Vagina (tissue), 2 donors: ENCODE measurements at regions not wholly inside any gene's neighbourhood (a gene's known extent, or its start where the extent isn't known, plus 50 kb on each side); places are given as distances from the start of the nearest gene placed in this dataset.

Experiments
- DNase-seq, 2 donors: peaks; one replicate each; pipeline ENCODE4 v3.0.0-alpha.2; 2017; ENCODE audit errors: extremely low spot score in 2 of 2
- H3K27ac ChIP-seq: fragments of 200-600 bp; sonication (generic); one replicate; pipeline ENCODE4 v1.5.1; 2019
- H3K27me3 ChIP-seq: fragments of 200-600 bp; sonication (generic); one replicate; pipeline ENCODE4 v1.5.1; 2019
- H3K36me3 ChIP-seq, 2 donors: fragments of 200-600 bp; sonication (generic); one replicate each; pipeline ENCODE4 v1.5.1; 2017 to 2019
- H3K4me1 ChIP-seq: fragments of 200-600 bp; sonication (generic); one replicate; pipeline ENCODE4 v1.5.1; 2019
- H3K4me3 ChIP-seq, 2 donors: fragments of 200-600 bp; sonication (generic); 1 replicate in 1 of 2; 2 replicates in 1 of 2; pipeline ENCODE4 v1.5.1; 2016 to 2019
- H3K9me3 ChIP-seq: fragments of 200-600 bp; sonication (generic); one replicate; pipeline ENCODE4 v1.5.1; 2019
- POLR2A ChIP-seq, 2 donors: fragments of 450-650 bp; IDR thresholded peaks; one replicate each; pipeline ENCODE4 v1.6.1; 2017; ENCODE audit warnings: antibody characterized with exemption in 2 of 2, mild to moderate bottlenecking in 2 of 2, moderate library complexity in 2 of 2
- POLR2AphosphoS5 ChIP-seq, 2 donors: sonication (generic); formaldehyde crosslinking; IDR thresholded peaks; one replicate each; pipeline ENCODE4 v1.9.0; 2017; ENCODE audit warnings: antibody characterized with exemption in 2 of 2, mild to moderate bottlenecking in 2 of 2, low read depth in 1 of 2; ENCODE audit not compliant: insufficient read depth in 1 of 2
- intact Hi-C: fragments of 100-400 bp; cut with DNase I; formaldehyde crosslinking; loops from one replicate; pipeline ENCODE4 v1.15.1; 2023
- TF ChIP-seq, protein P1 (sequence below), 3 experiments: fragments of 450-650 bp in 2 of 3; fragments of 200-600 bp in 1 of 3; sonication (generic) in 1 of 3; IDR thresholded peaks; one replicate each; pipeline ENCODE4 v1.5.1; 2017 to 2019; ENCODE audit warnings: antibody characterized with exemption in 3 of 3, mild to moderate bottlenecking in 2 of 3, moderate library complexity in 2 of 3

DNA sequence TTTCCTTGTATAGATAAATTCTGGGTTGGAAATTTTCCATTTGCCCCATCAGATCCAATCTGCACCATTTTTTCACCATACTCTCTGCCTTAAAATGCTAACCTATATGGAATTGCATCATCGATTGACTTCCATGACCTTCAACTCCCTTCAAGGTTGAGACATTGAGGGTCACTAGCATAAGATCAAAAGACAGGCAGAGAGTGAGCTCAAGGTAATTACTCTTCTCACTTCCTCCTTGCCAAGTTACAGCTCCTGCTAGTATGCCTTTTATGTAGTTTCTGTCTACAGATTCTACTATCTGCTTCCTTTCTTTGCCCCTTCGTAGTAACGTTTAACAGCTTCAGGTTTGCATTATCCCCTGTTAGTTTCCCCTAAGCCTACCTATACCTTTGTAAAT, 1127.7 kb upstream of the LRRTM3 start:
- intact Hi-C loops: no loop called here
- H3K36me3 ChIP-seq: no peaks in the 10 kb centered on the region
- H3K9me3 ChIP-seq: no peaks in the 10 kb centered on the region
- no peak for DNase-seq
- H3K27me3 ChIP-seq: no peaks in the 10 kb centered on the region
- no peak overlapping the region for H3K4me3 ChIP-seq
- no peak overlapping the region for H3K27ac ChIP-seq
- no peak for TF ChIP-seq POLR2A (IDR thresholded peaks at IDR 0.05)
- TF ChIP-seq POLR2AphosphoS5 (IDR thresholded peaks at IDR 0.05; ENCODE audit: insufficient read depth in 1 of 2, low read depth in 1 of 2): no peak
- H3K4me1 ChIP-seq: no peaks in the 10 kb centered on the region

DNA sequence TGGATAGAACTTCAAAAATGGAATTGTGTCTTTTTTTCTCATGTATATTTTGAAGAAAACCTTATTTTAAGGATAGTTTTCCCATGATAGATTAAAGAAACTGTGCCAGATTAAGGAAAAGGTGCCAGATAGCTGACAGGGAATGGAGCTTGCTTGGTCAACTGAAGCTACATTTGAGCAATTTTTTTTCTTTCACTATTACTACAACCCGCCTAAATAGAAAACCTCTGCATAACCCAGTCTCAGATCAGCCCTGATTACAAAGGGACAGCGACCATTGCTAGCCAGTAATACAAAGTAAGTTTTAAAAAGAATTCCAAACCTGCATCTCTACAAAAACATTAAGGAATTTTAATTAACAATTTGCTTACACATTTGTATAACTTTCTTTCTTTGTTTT, 1123.4 kb upstream of the LRRTM3 start:
- DNase-seq: no peak
- no peak overlapping the region for H3K27ac ChIP-seq
- intact Hi-C loops: no loop called here
- no peak overlapping the region for H3K4me3 ChIP-seq
- H3K36me3 ChIP-seq: no peaks in the 10 kb centered on the region
- no peaks in the 10 kb centered on the region for H3K9me3 ChIP-seq
- no peaks in the 10 kb centered on the region for H3K27me3 ChIP-seq
- H3K4me1 ChIP-seq: no peaks in the 10 kb centered on the region
- TF ChIP-seq POLR2A (IDR thresholded peaks at IDR 0.05): no peak
- TF ChIP-seq POLR2AphosphoS5 (IDR thresholded peaks at IDR 0.05; ENCODE audit: insufficient read depth in 1 of 2, low read depth in 1 of 2): no peak

DNA sequence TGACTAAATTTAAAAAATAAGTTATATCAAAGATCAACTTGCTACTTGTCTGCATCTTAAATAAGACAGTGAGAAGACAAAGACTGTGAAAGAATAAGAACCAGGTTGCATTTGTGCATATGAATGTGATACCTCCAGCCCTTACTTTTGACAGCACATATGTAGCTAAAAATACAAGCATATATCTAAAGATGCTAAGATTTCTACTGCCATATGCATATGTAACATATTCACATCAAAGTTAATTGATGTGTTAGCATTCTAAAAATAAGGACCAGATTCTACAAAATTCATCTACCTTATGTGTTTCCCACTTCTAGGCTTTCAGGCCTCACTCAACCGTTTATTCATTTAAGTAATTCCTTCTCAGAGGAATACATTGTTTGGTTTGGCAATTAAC, 1120.3 kb upstream of the LRRTM3 start:
- no peak overlapping the region for H3K4me3 ChIP-seq
- TF ChIP-seq, protein P1, sequence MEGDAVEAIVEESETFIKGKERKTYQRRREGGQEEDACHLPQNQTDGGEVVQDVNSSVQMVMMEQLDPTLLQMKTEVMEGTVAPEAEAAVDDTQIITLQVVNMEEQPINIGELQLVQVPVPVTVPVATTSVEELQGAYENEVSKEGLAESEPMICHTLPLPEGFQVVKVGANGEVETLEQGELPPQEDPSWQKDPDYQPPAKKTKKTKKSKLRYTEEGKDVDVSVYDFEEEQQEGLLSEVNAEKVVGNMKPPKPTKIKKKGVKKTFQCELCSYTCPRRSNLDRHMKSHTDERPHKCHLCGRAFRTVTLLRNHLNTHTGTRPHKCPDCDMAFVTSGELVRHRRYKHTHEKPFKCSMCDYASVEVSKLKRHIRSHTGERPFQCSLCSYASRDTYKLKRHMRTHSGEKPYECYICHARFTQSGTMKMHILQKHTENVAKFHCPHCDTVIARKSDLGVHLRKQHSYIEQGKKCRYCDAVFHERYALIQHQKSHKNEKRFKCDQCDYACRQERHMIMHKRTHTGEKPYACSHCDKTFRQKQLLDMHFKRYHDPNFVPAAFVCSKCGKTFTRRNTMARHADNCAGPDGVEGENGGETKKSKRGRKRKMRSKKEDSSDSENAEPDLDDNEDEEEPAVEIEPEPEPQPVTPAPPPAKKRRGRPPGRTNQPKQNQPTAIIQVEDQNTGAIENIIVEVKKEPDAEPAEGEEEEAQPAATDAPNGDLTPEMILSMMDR (IDR thresholded peaks at IDR 0.05): no peak
- TF ChIP-seq POLR2AphosphoS5 (IDR thresholded peaks at IDR 0.05; ENCODE audit: insufficient read depth in 1 of 2, low read depth in 1 of 2): no peak
- no peak for TF ChIP-seq POLR2A (IDR thresholded peaks at IDR 0.05)

DNA sequence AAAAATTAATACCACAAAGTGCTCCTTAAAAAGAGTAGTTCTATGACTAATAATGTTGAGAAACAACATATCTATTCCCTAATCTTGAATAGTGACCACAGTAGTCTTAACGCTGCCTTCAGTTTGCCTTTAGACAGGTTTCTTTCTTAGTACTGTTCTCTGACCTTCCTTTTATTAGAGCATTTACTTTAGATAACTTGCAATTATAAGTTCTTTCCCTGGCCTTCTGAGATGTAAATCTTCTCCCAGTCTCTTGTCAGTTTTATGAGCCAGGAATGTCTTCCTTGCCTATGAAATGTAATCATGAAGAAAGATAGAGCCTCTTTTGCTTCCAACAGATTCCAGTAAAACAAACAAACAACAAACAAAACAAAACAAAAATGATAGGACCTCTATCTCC, 1119.8 kb upstream of the LRRTM3 start:
- Histone ChIP-seq H3K4me3 (no peak overlapping the region), H3K9me3 (no peaks in the 10 kb centered on the region), H3K36me3 (no peaks in the 10 kb centered on the region), H3K27ac (no peak overlapping the region), H3K27me3 (no peaks in the 10 kb centered on the region), H3K4me1 (no peaks in the 10 kb centered on the region)
- no peak for TF ChIP-seq POLR2A (IDR thresholded peaks at IDR 0.05)
- TF ChIP-seq, protein P1 (IDR thresholded peaks at IDR 0.05): no peak
- no peak for TF ChIP-seq POLR2AphosphoS5 (IDR thresholded peaks at IDR 0.05; ENCODE audit: insufficient read depth in 1 of 2, low read depth in 1 of 2)
- intact Hi-C loops: no loop called here
- no peak for DNase-seq

More for the DNA sequence above, 1120.3 kb upstream of the LRRTM3 start:
- Histone ChIP-seq H3K9me3 (no peaks in the 10 kb centered on the region), H3K27me3 (no peaks in the 10 kb centered on the region), H3K36me3 (no peaks in the 10 kb centered on the region), H3K27ac (no peak overlapping the region), H3K4me1 (no peaks in the 10 kb centered on the region)
- intact Hi-C loops: no loop called here
- no peak for DNase-seq

DNA sequence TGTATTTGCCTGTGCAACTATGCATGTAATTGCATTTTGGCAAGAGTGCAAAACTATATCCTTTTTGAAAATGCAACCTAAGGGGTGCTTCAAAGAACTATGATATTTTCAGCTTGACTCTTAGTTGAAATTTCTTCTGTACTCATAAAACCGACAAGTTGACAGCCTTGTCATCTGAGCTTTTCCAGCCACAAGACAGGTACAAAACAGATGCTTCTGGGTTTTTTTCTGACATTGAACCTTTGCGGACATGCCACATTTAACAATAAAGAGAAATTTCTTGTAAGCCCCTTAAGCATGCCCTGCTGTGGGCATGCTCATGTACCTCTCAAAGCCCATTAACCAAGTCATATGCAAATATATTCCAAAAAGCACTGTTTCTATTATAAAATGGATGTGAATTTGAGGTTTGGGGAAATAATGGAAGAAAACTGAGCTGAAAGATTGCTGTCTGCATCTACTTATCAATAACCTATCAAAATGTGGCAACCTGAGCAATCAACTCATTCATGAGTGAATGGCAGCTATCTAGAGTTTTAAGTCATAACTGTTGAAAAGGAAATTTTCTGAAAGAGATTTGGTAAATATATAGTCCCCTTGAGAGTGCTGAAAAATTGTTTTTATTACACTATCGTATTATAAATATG, 1117.0 kb upstream of the LRRTM3 start:
- no peaks in the 10 kb centered on the region for H3K36me3 ChIP-seq
- H3K9me3 ChIP-seq: no peaks in the 10 kb centered on the region
- no peaks in the 10 kb centered on the region for H3K27me3 ChIP-seq
- intact Hi-C loops: no loop called here
- TF ChIP-seq, protein P1 (IDR thresholded peaks at IDR 0.05): no peak
- TF ChIP-seq POLR2AphosphoS5 (IDR thresholded peaks at IDR 0.05; ENCODE audit: insufficient read depth in 1 of 2, low read depth in 1 of 2) (no peak), POLR2A (IDR thresholded peaks at IDR 0.05) (no peak)
- H3K4me1 ChIP-seq: no peaks in the 10 kb centered on the region
- DNase-seq: no peak
- no peak overlapping the region for H3K27ac ChIP-seq
- H3K4me3 ChIP-seq: no peak overlapping the region

DNA sequence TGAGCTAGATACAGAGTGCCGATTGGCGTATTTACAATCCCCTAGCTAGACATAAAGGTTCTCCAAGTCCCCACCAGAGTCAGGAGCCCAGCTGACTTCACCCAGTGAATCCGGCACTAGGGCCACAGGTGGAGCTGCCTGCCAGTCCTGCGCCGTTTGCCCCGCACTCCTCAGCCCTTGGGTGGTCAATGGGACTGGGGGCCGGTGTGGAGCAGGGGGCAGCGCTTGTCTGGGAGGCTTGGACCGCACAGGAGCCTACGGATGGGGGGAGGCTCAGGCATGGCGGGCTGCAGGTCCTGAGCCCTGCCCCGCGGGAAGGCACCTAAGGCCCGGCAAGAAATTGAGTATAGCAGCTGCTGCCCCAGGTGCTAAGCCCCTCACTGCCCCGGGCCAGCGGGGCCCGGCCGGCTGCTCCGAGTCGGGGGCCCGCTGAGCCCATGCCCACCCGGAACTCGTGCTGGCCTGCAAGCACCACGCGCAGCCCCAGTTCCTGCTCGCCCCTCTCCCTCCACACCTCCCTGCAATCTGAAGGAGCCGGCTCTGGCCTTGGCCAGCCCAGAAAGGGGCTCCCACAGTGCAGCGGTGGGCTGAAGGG, 1113.8 kb upstream of the LRRTM3 start:
- H3K4me1 ChIP-seq: no peaks in the 10 kb centered on the region
- no peaks in the 10 kb centered on the region for H3K9me3 ChIP-seq
- no peaks in the 10 kb centered on the region for H3K27me3 ChIP-seq
- H3K36me3 ChIP-seq: no peaks in the 10 kb centered on the region
- H3K4me3 ChIP-seq: no peak overlapping the region
- no peak for DNase-seq
- intact Hi-C loops: no loop called here
- no peak overlapping the region for H3K27ac ChIP-seq
- TF ChIP-seq POLR2AphosphoS5 (IDR thresholded peaks at IDR 0.05; ENCODE audit: insufficient read depth in 1 of 2, low read depth in 1 of 2) (no peak), POLR2A (IDR thresholded peaks at IDR 0.05) (no peak)
- TF ChIP-seq, protein P1 (IDR thresholded peaks at IDR 0.05): no peak
